NCI-H2227 (cell line): ENCODE measurements at regions not wholly inside any gene's neighbourhood (a gene's known extent, or its start where the extent isn't known, plus 50 kb on each side); places are given as distances from the start of the nearest gene placed in this dataset.
"Not testable (repeated sequence)": the region's sequence is repeated elsewhere in the genome, so short reads cannot be mapped to it uniquely, and the experiment has no call there.

ENCODE experiments used
- DNase-seq: peaks from one replicate; lab custom pipeline; 2025; ENCODE audit not compliant: unreplicated experiment; lab: John Stamatoyannopoulos, UW

- no peak for DNase-seq
Observed at GRCh38 chr3:152768478-152768877, 66.5 kb upstream of the P2RY1 start.

GRCh38 chr3:152769523-152769922 lies 65.4 kb upstream of the P2RY1 start:
- DNase-seq: no peak

- no peak for DNase-seq
Observed at GRCh38 chr3:152770296-152770695, 64.6 kb upstream of the P2RY1 start.

GRCh38 chr3:152771120-152771519 lies 63.8 kb upstream of the P2RY1 start:
- DNase-seq: no peak

- DNase-seq: no peak
Observed at GRCh38 chr3:152772674-152773225, 62.2 kb upstream of the P2RY1 start.

- no peak for DNase-seq
Observed at GRCh38 chr3:152773633-152774032, 61.3 kb upstream of the P2RY1 start.

- DNase-seq: not testable (repeated sequence)
Observed at GRCh38 chr3:152774230-152774629, 60.7 kb upstream of the P2RY1 start.

GRCh38 chr3:152778022-152778421 lies 56.9 kb upstream of the P2RY1 start:
- DNase-seq: no peak

GRCh38 chr3:152779653-152780052 lies 55.3 kb upstream of the P2RY1 start:
- no peak for DNase-seq

- DNase-seq: no peak
Observed at GRCh38 chr3:152780553-152780952, 54.4 kb upstream of the P2RY1 start.

- no peak for DNase-seq
Observed at GRCh38 chr3:152785051-152785450, 49.9 kb upstream of the P2RY1 start.
